ENCODE measurements at regions not wholly inside any gene's neighbourhood (a gene's known extent, or its start where the extent isn't known, plus 50 kb on each side); places are given as distances from the start of the nearest gene placed in this dataset.

- no peak for DNase-seq (ENCODE audit: low spot score)
These were observed 619.0 kb downstream of the AJAP1 start for GRCh38 chr1:5273280-5274003.

GRCh38 chr1:5272325-5272724 lies 617.9 kb downstream of the AJAP1 start:
- no peak for DNase-seq (ENCODE audit: low spot score)

GRCh38 chr1:5271264-5271663 lies 616.9 kb downstream of the AJAP1 start:
- no peak for DNase-seq (ENCODE audit: low spot score)

- no peak for DNase-seq (ENCODE audit: low spot score)
These were observed 615.5 kb downstream of the AJAP1 start for GRCh38 chr1:5269901-5270300.

GRCh38 chr1:5267603-5268235 lies 613.3 kb downstream of the AJAP1 start:
- no peak for DNase-seq (ENCODE audit: low spot score)

- DNase-seq (ENCODE audit: low spot score): no peak
These were observed 611.1 kb downstream of the AJAP1 start for GRCh38 chr1:5265438-5266075.

GRCh38 chr1:5264476-5264875 lies 610.1 kb downstream of the AJAP1 start:
- no peak for DNase-seq (ENCODE audit: low spot score)

GRCh38 chr1:5256793-5257192 lies 602.4 kb downstream of the AJAP1 start:
- no peak for DNase-seq (ENCODE audit: low spot score)

- DNase-seq (ENCODE audit: low spot score): no peak
These were observed 600.6 kb downstream of the AJAP1 start for GRCh38 chr1:5254975-5255374.

- DNase-seq (ENCODE audit: low spot score): no peak
These were observed 599.8 kb downstream of the AJAP1 start for GRCh38 chr1:5254131-5254725.

GRCh38 chr1:5253036-5253435 lies 598.6 kb downstream of the AJAP1 start:
- no peak for DNase-seq (ENCODE audit: low spot score)

GRCh38 chr1:5250336-5250735 lies 595.9 kb downstream of the AJAP1 start:
- DNase-seq (ENCODE audit: low spot score): no peak

GRCh38 chr1:5245348-5245747 lies 590.9 kb downstream of the AJAP1 start:
- DNase-seq (ENCODE audit: low spot score): no peak

GRCh38 chr1:5244631-5245285 lies 590.3 kb downstream of the AJAP1 start:
- DNase-seq (ENCODE audit: low spot score): no peak

GRCh38 chr1:5242850-5243249 lies 588.4 kb downstream of the AJAP1 start:
- no peak for DNase-seq (ENCODE audit: low spot score)

GRCh38 chr1:5239911-5240310 lies 585.5 kb downstream of the AJAP1 start:
- DNase-seq (ENCODE audit: low spot score): no peak

GRCh38 chr1:5238351-5239130 lies 584.1 kb downstream of the AJAP1 start:
- no peak for DNase-seq (ENCODE audit: low spot score)

- DNase-seq (ENCODE audit: low spot score): no peak
These were observed 581.0 kb downstream of the AJAP1 start for GRCh38 chr1:5235355-5235899.

- DNase-seq (ENCODE audit: low spot score): no peak
These were observed 578.1 kb downstream of the AJAP1 start for GRCh38 chr1:5232537-5232936.

- DNase-seq (ENCODE audit: low spot score): no peak
These were observed 577.3 kb downstream of the AJAP1 start for GRCh38 chr1:5231541-5232315.

GRCh38 chr1:5227114-5227513 lies 572.7 kb downstream of the AJAP1 start:
- DNase-seq (ENCODE audit: low spot score): no peak

Data from AG20443 (cell line).